ENCODE measurements at regions not wholly inside any gene's neighbourhood (a gene's known extent, or its start where the extent isn't known, plus 50 kb on each side); places are given as distances from the start of the nearest gene placed in this dataset.
A peak's percentile ranks its signal among the peaks of the same experiment; 100 is the strongest.

DNA sequence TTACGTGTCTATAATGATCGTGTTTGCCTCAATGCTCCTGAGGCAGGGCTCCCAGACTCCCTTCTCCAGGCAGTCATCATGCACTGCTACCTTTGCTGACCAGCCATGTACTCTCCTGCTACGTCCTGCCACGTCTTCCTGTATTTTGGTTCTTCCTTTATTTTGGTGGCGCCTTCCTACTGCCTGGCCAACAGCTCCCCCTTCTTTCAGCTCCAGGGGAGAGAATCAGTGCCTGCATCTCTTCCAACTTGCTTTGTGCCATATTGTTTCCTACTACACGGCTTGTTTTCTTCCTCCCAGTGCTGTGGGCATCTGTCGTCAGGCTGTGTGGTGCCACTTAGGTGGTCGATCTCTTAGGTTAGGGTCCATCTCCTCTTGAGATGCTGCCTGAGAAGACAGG, 96.2 kb downstream of the FGF9 start (continued):
- TF ChIP-seq, protein P1, sequence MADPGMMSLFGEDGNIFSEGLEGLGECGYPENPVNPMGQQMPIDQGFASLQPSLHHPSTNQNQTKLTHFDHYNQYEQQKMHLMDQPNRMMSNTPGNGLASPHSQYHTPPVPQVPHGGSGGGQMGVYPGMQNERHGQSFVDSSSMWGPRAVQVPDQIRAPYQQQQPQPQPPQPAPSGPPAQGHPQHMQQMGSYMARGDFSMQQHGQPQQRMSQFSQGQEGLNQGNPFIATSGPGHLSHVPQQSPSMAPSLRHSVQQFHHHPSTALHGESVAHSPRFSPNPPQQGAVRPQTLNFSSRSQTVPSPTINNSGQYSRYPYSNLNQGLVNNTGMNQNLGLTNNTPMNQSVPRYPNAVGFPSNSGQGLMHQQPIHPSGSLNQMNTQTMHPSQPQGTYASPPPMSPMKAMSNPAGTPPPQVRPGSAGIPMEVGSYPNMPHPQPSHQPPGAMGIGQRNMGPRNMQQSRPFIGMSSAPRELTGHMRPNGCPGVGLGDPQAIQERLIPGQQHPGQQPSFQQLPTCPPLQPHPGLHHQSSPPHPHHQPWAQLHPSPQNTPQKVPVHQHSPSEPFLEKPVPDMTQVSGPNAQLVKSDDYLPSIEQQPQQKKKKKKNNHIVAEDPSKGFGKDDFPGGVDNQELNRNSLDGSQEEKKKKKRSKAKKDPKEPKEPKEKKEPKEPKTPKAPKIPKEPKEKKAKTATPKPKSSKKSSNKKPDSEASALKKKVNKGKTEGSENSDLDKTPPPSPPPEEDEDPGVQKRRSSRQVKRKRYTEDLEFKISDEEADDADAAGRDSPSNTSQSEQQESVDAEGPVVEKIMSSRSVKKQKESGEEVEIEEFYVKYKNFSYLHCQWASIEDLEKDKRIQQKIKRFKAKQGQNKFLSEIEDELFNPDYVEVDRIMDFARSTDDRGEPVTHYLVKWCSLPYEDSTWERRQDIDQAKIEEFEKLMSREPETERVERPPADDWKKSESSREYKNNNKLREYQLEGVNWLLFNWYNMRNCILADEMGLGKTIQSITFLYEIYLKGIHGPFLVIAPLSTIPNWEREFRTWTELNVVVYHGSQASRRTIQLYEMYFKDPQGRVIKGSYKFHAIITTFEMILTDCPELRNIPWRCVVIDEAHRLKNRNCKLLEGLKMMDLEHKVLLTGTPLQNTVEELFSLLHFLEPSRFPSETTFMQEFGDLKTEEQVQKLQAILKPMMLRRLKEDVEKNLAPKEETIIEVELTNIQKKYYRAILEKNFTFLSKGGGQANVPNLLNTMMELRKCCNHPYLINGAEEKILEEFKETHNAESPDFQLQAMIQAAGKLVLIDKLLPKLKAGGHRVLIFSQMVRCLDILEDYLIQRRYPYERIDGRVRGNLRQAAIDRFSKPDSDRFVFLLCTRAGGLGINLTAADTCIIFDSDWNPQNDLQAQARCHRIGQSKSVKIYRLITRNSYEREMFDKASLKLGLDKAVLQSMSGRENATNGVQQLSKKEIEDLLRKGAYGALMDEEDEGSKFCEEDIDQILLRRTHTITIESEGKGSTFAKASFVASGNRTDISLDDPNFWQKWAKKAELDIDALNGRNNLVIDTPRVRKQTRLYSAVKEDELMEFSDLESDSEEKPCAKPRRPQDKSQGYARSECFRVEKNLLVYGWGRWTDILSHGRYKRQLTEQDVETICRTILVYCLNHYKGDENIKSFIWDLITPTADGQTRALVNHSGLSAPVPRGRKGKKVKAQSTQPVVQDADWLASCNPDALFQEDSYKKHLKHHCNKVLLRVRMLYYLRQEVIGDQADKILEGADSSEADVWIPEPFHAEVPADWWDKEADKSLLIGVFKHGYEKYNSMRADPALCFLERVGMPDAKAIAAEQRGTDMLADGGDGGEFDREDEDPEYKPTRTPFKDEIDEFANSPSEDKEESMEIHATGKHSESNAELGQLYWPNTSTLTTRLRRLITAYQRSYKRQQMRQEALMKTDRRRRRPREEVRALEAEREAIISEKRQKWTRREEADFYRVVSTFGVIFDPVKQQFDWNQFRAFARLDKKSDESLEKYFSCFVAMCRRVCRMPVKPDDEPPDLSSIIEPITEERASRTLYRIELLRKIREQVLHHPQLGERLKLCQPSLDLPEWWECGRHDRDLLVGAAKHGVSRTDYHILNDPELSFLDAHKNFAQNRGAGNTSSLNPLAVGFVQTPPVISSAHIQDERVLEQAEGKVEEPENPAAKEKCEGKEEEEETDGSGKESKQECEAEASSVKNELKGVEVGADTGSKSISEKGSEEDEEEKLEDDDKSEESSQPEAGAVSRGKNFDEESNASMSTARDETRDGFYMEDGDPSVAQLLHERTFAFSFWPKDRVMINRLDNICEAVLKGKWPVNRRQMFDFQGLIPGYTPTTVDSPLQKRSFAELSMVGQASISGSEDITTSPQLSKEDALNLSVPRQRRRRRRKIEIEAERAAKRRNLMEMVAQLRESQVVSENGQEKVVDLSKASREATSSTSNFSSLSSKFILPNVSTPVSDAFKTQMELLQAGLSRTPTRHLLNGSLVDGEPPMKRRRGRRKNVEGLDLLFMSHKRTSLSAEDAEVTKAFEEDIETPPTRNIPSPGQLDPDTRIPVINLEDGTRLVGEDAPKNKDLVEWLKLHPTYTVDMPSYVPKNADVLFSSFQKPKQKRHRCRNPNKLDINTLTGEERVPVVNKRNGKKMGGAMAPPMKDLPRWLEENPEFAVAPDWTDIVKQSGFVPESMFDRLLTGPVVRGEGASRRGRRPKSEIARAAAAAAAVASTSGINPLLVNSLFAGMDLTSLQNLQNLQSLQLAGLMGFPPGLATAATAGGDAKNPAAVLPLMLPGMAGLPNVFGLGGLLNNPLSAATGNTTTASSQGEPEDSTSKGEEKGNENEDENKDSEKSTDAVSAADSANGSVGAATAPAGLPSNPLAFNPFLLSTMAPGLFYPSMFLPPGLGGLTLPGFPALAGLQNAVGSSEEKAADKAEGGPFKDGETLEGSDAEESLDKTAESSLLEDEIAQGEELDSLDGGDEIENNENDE (IDR thresholded peaks at IDR 0.05; ENCODE audit: insufficient replicate concordance, low read length), result no peak
- no peak for TF ChIP-seq RXRA (IDR thresholded peaks at IDR 0.05; ENCODE audit: insufficient read depth, low read depth, low read length)
- peak; percentile 47 to 63 for TF ChIP-seq RAD21 (IDR thresholded peaks at IDR 0.05 in 1 of 2, conservative IDR thresholded peaks at IDR 0.05 in 1 of 2; ENCODE audit: low read depth in 2 of 2, low read length in 2 of 2)
- TF ChIP-seq HDAC6 (IDR thresholded peaks at IDR 0.05; ENCODE audit: low read depth, low read length), result no peak
